ENCODE measurements at regions not wholly inside any gene's neighbourhood (a gene's known extent, or its start where the extent isn't known, plus 50 kb on each side); places are given as distances from the start of the nearest gene placed in this dataset.

DNA sequence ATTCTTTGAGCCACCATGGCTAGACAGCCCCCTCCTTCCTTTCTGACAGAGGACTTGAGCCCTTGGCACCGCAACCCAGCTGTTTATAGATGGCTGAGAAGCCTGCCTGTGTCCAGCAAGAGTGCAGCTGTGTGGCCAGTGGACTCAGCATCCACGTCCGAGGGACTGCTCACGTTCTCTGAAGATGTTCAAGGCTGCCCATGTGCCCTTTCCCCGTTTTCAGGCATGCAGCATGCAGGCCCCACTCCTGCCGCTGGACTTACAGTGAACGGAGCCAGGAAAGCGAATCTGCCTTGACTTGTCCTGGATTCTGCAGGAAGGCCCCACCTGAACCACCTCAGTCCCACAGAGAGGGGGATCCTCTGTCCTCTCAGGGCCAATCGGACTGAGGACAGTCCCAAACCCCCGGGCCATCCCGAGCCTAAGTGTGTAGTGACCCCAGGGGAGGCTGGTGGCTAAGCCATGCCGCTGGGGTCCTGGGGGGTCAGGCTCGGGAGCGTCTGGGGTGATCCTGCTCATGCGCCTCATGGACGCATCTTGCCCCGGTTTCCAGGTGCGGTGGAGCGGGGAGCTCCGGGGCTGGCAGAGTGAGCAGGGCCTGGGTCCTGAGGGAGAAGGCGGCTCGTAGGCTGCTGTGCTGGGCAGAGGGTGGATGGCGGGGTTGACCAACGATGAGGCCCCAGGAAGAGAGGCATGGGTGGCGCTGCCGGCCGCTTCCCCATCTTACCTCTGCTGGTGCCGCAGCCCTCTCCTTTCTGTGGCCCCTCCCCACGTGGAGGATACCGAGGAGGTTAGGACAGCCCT is 170.7 kb downstream of the CTTN start:
- TF ChIP-seq, protein P1, sequence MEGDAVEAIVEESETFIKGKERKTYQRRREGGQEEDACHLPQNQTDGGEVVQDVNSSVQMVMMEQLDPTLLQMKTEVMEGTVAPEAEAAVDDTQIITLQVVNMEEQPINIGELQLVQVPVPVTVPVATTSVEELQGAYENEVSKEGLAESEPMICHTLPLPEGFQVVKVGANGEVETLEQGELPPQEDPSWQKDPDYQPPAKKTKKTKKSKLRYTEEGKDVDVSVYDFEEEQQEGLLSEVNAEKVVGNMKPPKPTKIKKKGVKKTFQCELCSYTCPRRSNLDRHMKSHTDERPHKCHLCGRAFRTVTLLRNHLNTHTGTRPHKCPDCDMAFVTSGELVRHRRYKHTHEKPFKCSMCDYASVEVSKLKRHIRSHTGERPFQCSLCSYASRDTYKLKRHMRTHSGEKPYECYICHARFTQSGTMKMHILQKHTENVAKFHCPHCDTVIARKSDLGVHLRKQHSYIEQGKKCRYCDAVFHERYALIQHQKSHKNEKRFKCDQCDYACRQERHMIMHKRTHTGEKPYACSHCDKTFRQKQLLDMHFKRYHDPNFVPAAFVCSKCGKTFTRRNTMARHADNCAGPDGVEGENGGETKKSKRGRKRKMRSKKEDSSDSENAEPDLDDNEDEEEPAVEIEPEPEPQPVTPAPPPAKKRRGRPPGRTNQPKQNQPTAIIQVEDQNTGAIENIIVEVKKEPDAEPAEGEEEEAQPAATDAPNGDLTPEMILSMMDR (conservative IDR thresholded peaks at IDR 0.05 in 1 of 2, IDR thresholded peaks at IDR 0.05 in 1 of 2; ENCODE audit: low read depth in 1 of 2, low read length in 2 of 2): no peak
- no peak for TF ChIP-seq EZH2 (IDR thresholded peaks at IDR 0.05; ENCODE audit: low read length, missing control alignments)
